H1 (cell line): ENCODE measurements at regions not wholly inside any gene's neighbourhood (a gene's known extent, or its start where the extent isn't known, plus 50 kb on each side); places are given as distances from the start of the nearest gene placed in this dataset.

Experiments
- CTCF ChIA-PET: fragments of 300-600 bp; sonication (Branson Sonifier 250); formaldehyde crosslinking; loops from one replicate; lab custom pipeline; 2021; ENCODE audit not compliant: partially characterized antibody; lab: Charles Lee
- POLR2A ChIA-PET: fragments of 300-600 bp; sonication (Branson Sonifier 250); formaldehyde crosslinking; loops from one replicate; lab custom pipeline; 2021; ENCODE audit warnings: inconsistent platforms; ENCODE audit not compliant: partially characterized antibody; lab: Charles Lee
- DNase-seq, 2 experiments: peaks; one replicate each; pipeline versions ENCODE4 v3.0.0 to v3.0.0-alpha.2; 2010 to 2022; ENCODE audit warnings: low spot score in 2 of 2, low read depth in 1 of 2, mixed read lengths in 1 of 2
- FAIRE-seq: peaks from 2 replicates; lab custom pipeline; 2011; peaks lifted over from hg19 to GRCh38; lab: Jason Lieb, UNC
- H2AFZ ChIP-seq: 2 replicates; pipeline ENCODE4 v1.8.1; 2012; ENCODE audit warnings: low read length, inconsistent platforms
- H2AK5ac ChIP-seq: 2 replicates; pipeline ENCODE4 v1.6.1; 2013; ENCODE audit warnings: low read depth, low read length
- H2BK120ac ChIP-seq: replicated peaks from 2 replicates; pipeline ENCODE3; 2013; ENCODE audit warnings: low read depth, low read length, inconsistent platforms
- H2BK12ac ChIP-seq: 2 replicates; pipeline ENCODE4 v1.6.1; 2013; ENCODE audit warnings: low read depth, low read length
- H2BK15ac ChIP-seq: 2 replicates; pipeline ENCODE4 v1.6.1; 2013; ENCODE audit warnings: low read length
- H2BK20ac ChIP-seq: 2 replicates; pipeline ENCODE4 v1.6.1; 2013; ENCODE audit warnings: low read length
- H2BK5ac ChIP-seq: 2 replicates; pipeline ENCODE4 v1.6.1; 2013; ENCODE audit warnings: low read depth, low read length
- H3K14ac ChIP-seq: 2 replicates; pipeline ENCODE4 v1.6.1; 2013; ENCODE audit warnings: inconsistent platforms; ENCODE audit not compliant: insufficient read length
- H3K18ac ChIP-seq: 2 replicates; pipeline ENCODE4 v1.6.1; 2013; ENCODE audit warnings: low read length; ENCODE audit errors: extremely low read depth
- H3K23ac ChIP-seq: 2 replicates; pipeline ENCODE4 v1.6.1; 2013; ENCODE audit warnings: inconsistent platforms; ENCODE audit not compliant: insufficient read length
- H3K23me2 ChIP-seq: 2 replicates; pipeline ENCODE4 v1.6.1; 2013; ENCODE audit warnings: low read depth, low read length
- H3K27ac ChIP-seq: 2 replicates; pipeline ENCODE4 v1.6.1; 2011; ENCODE audit warnings: low read depth, low read length, inconsistent platforms
- H3K27me3 ChIP-seq, 4 experiments: replicated peaks in 1 of 4; 1 replicate in 1 of 4; 2 replicates in 3 of 4; pipeline versions ENCODE4 v1.6.1 to v1.8.1; 2011 to 2013; ENCODE audit warnings: low read length in 3 of 4, mild to moderate bottlenecking in 3 of 4, inconsistent platforms in 2 of 4, mixed read lengths in 2 of 4, moderate library complexity in 1 of 4; ENCODE audit not compliant: control insufficient read depth in 3 of 4, insufficient read depth in 3 of 4; ENCODE audit errors: extremely low read depth in 1 of 4
- H3K36me3 ChIP-seq, 4 experiments: 2 replicates each; pipeline versions ENCODE4 v1.6.1 to v1.8.1; 2011 to 2013; ENCODE audit warnings: mild to moderate bottlenecking in 4 of 4, low read length in 3 of 4, moderate library complexity in 2 of 4, control low read depth in 1 of 4, inconsistent platforms in 1 of 4; ENCODE audit not compliant: insufficient read depth in 4 of 4, control insufficient read depth in 2 of 4
- H3K4ac ChIP-seq: replicated peaks from 2 replicates; pipeline ENCODE3; 2013; ENCODE audit warnings: low read length, low read depth, mixed read lengths, inconsistent platforms; ENCODE audit not compliant: insufficient read length
- H3K4me1 ChIP-seq, 4 experiments: replicated peaks in 1 of 4; 1 replicate in 1 of 4; 2 replicates in 3 of 4; pipeline versions ENCODE4 v1.6.1 to v1.8.1; 2011 to 2013; ENCODE audit warnings: low read length in 3 of 4, inconsistent platforms in 2 of 4, mixed read lengths in 1 of 4; ENCODE audit not compliant: insufficient read depth in 4 of 4, control insufficient read depth in 3 of 4
- H3K4me2 ChIP-seq, 2 experiments: 2 replicates each; pipeline versions ENCODE4 v1.6.1 to v1.8.1; 2011 to 2013; ENCODE audit warnings: low read depth in 2 of 2, low read length in 2 of 2, control low read depth in 1 of 2, inconsistent platforms in 1 of 2, mild to moderate bottlenecking in 1 of 2; ENCODE audit not compliant: insufficient read depth in 1 of 2
- H3K4me3 ChIP-seq, 4 experiments: fragments of 200-600, 300-600 bp in 1 of 4; sonication (generic), shearing (Covaris generic), sonication (Bioruptor Twin) in 1 of 4; 2 replicates each; pipeline versions ENCODE4 v1.5.1 to v1.8.1; 2011 to 2016; ENCODE audit warnings: low read length in 4 of 4, low read depth in 3 of 4, control low read depth in 2 of 4, inconsistent platforms in 2 of 4, mild to moderate bottlenecking in 2 of 4, mixed read lengths in 1 of 4, moderate library complexity in 1 of 4; ENCODE audit not compliant: insufficient read depth in 2 of 4; ENCODE audit errors: extremely low read depth in 1 of 4
- H3K56ac ChIP-seq: replicated peaks from 2 replicates; pipeline ENCODE3; 2013; ENCODE audit warnings: low read depth, mild to moderate bottlenecking, mixed read lengths, low read length, inconsistent platforms; ENCODE audit not compliant: insufficient read length
- H3K79me1 ChIP-seq: 2 replicates; pipeline ENCODE4 v1.6.1; 2013; ENCODE audit warnings: low read depth, low read length, control low read depth
- H3K79me2 ChIP-seq, 2 experiments: 2 replicates each; pipeline versions ENCODE4 v1.6.1 to v1.8.1; 2012 to 2013; ENCODE audit warnings: low read length in 2 of 2, mild to moderate bottlenecking in 2 of 2, inconsistent platforms in 1 of 2; ENCODE audit not compliant: insufficient read depth in 2 of 2, control insufficient read depth in 1 of 2
- H3K9ac ChIP-seq, 4 experiments: replicated peaks in 1 of 4; 1 replicate in 1 of 4; 2 replicates in 3 of 4; pipeline versions ENCODE4 v1.6.1 to v1.8.1; 2011 to 2013; ENCODE audit warnings: low read depth in 3 of 4, low read length in 3 of 4, control low read depth in 2 of 4, mild to moderate bottlenecking in 2 of 4, moderate library complexity in 2 of 4, inconsistent platforms in 1 of 4; ENCODE audit errors: extremely low read depth in 1 of 4
- H3K9me3 ChIP-seq, 2 experiments: 2 replicates each; pipeline versions ENCODE4 v1.6.1 to v1.8.1; 2012 to 2013; ENCODE audit warnings: mild to moderate bottlenecking in 2 of 2, moderate library complexity in 2 of 2, control low read depth in 1 of 2, inconsistent platforms in 1 of 2, low read depth in 1 of 2, low read length in 1 of 2, mixed read lengths in 1 of 2; ENCODE audit not compliant: insufficient read depth in 2 of 2
- H4K20me1 ChIP-seq, 2 experiments: replicated peaks in 1 of 2; 2 replicates each; pipeline versions ENCODE3 to v1.8.1; 2011 to 2013; ENCODE audit warnings: inconsistent platforms in 2 of 2, low read length in 2 of 2, mild to moderate bottlenecking in 1 of 2; ENCODE audit not compliant: insufficient read depth in 2 of 2, control insufficient read depth in 1 of 2
- H4K5ac ChIP-seq: 2 replicates; pipeline ENCODE4 v1.6.1; 2013; ENCODE audit warnings: low read length, low read depth, mixed read lengths, inconsistent platforms; ENCODE audit not compliant: insufficient read length
- H4K8ac ChIP-seq: 2 replicates; pipeline ENCODE4 v1.8.0; 2013; ENCODE audit warnings: mild to moderate bottlenecking, moderate library complexity, low read length, inconsistent platforms; ENCODE audit not compliant: insufficient read depth; ENCODE audit errors: extremely low read depth
- H4K91ac ChIP-seq: replicated peaks from 2 replicates; pipeline ENCODE3; 2013; ENCODE audit warnings: low read length, mixed read lengths, inconsistent platforms; ENCODE audit not compliant: insufficient read length
- MAFK ChIP-seq: IDR thresholded peaks from 2 replicates; pipeline ENCODE4 v1.6.1; 2012; ENCODE audit warnings: low read depth, mild to moderate bottlenecking, improper control_type of control experiment, low read length
- NANOG ChIP-seq: IDR thresholded peaks from 2 replicates; pipeline ENCODE4 v1.6.1; 2011; ENCODE audit warnings: low read length, low read depth, mild to moderate bottlenecking, inconsistent platforms; ENCODE audit not compliant: insufficient read depth, poor library complexity, severe bottlenecking
- POU5F1 ChIP-seq: IDR thresholded peaks from 2 replicates; pipeline ENCODE4 v1.6.1; 2011; ENCODE audit warnings: low read depth, mild to moderate bottlenecking, low read length, moderate library complexity
- RFX5 ChIP-seq: IDR thresholded peaks from 2 replicates; pipeline ENCODE4 v1.6.1; 2011; ENCODE audit warnings: low read depth, low read length, improper control_type of control experiment, borderline replicate concordance
- TAF7 ChIP-seq: optimal IDR thresholded peaks from 2 replicates; pipeline ENCODE3; 2011; ENCODE audit warnings: low read depth, mild to moderate bottlenecking, inconsistent platforms, low read length, moderate library complexity, borderline replicate concordance
- WGBS, 2 experiments: shearing (Covaris generic) in 1 of 2; methylation state at CpG; one replicate each; pipeline versions ENCODE4 v1.1.6 to v1.1.7; 2013 to 2015; ENCODE audit warnings: low lambda C conversion rate in 2 of 2, mixed read lengths in 2 of 2, inconsistent platforms in 1 of 2, low coverage in 1 of 2, missing lambda C conversion rate in 1 of 2; ENCODE audit not compliant: insufficient replicate concordance in 2 of 2, insufficient coverage in 1 of 2, insufficient read length in 1 of 2; ENCODE audit errors: extremely low coverage in 1 of 2, missing lambda C conversion rate in 1 of 2; 5-methylcytosine and 5-hydroxymethylcytosine counted together

GRCh38 chr14:83171761-83172160, 1638.1 kb upstream of the SEL1L start:
- Histone ChIP-seq H3K23me2 (no peaks in the 10 kb centered on the region), H3K56ac (no peak overlapping the region), H2BK12ac (no peak overlapping the region), H4K91ac (no peak overlapping the region), H3K23ac (no peak overlapping the region), H3K4me3 (no peak overlapping the region), H2BK5ac (no peak overlapping the region), H3K79me1 (no peaks in the 10 kb centered on the region), H3K4ac (no peak overlapping the region), H2BK120ac (no peak overlapping the region), H3K27ac (no peak overlapping the region), H3K14ac (no peak overlapping the region), H3K27me3 (no peaks in the 10 kb centered on the region), H2AFZ (no peak overlapping the region), H3K9ac (no peak overlapping the region), H2BK20ac (no peak overlapping the region), H3K36me3 (no peaks in the 10 kb centered on the region), H3K18ac (no peak overlapping the region), H2AK5ac (no peak overlapping the region), H3K4me1 (no peaks in the 10 kb centered on the region), H4K5ac (no peak overlapping the region), H3K4me2 (no peak overlapping the region), H3K9me3 (no peaks in the 10 kb centered on the region), H4K20me1 (no peaks in the 10 kb centered on the region), H3K79me2 (no peaks in the 10 kb centered on the region), H4K8ac (no peak overlapping the region), H2BK15ac (no peak overlapping the region)
- DNase-seq (no peak), FAIRE-seq (no peak)
- CTCF ChIA-PET = no interaction called here
- POLR2A ChIA-PET = no interaction called here
- TF ChIP-seq MAFK (no peak), TAF7 (no peak), POU5F1 (no peak), NANOG (no peak), RFX5 (no peak)
- WGBS, 2 experiments = 94% methylated on average over 1 of the region's 1 CpG; no CpG with 5 or more reads in 1 of the 2 experiments
